Retinal pigment epithelial cell (primary cell): ENCODE measurements at regions not wholly inside any gene's neighbourhood (a gene's known extent, or its start where the extent isn't known, plus 50 kb on each side); places are given as distances from the start of the nearest gene placed in this dataset.

Experiments used
- DNase-seq: peaks from one replicate; pipeline ENCODE4 v3.0.0-alpha.2; 2010; ENCODE audit warnings: low read depth
- H3K4me3 ChIP-seq: 2 replicates; pipeline ENCODE4 v1.5.1; 2011; ENCODE audit warnings: mild to moderate bottlenecking, low read length, control low read depth, moderate library complexity
- CTCF ChIP-seq: conservative IDR thresholded peaks from 2 replicates; pipeline ENCODE4 v1.5.1; 2011; ENCODE audit warnings: low read depth, low read length, control low read depth, inconsistent platforms

- no peak for TF ChIP-seq CTCF
- DNase-seq: no peak
- H3K4me3 ChIP-seq: no peak overlapping the region
Measured at GRCh38 chr3:127339928-127340861, 52.3 kb upstream of the PRR20G start.

GRCh38 chr3:127339016-127339415 is 51.2 kb upstream of the PRR20G start:
- H3K4me3 ChIP-seq: no peak overlapping the region
- no peak for DNase-seq
- no peak for TF ChIP-seq CTCF

GRCh38 chr3:127337911-127338531 is 50.2 kb upstream of the PRR20G start:
- H3K4me3 ChIP-seq: no peak overlapping the region
- no peak for TF ChIP-seq CTCF
- DNase-seq: no peak
